ENCODE measurements at regions not wholly inside any gene's neighbourhood (a gene's known extent, or its start where the extent isn't known, plus 50 kb on each side); places are given as distances from the start of the nearest gene placed in this dataset.

DNA sequence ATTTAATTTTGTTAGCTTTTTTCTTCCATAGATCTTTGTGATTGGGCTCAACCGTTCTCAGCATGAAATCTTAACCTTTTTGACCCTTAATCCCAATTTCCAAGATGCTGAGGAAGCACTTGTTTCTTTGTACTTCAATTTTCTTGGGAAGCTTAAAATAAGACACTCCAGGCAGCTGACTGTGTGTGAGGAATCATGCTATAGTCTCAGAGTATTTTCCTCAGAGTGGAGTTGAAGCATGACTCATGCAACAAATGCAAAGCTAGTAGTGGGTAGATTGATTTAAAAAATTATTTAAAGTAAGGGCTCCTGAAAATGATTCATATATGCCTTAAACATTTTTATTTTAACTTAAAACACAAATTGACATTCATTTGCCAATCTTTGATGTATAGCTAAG lies 168.7 kb downstream of the BTBD3 start:
- TF ChIP-seq POLR2A (IDR thresholded peaks at IDR 0.05; ENCODE audit: low read length) (no peak), GATA1 (IDR thresholded peaks at IDR 0.05; ENCODE audit: low read depth, low read length) (no peak)
